ENCODE measurements at regions not wholly inside any gene's neighbourhood (a gene's known extent, or its start where the extent isn't known, plus 50 kb on each side); places are given as distances from the start of the nearest gene placed in this dataset.

- no peaks in the 10 kb centered on the region for H3K9me3 ChIP-seq
- WGBS, 2 donors, result 66 to 69% methylated on average over 4 of the region's 4 CpGs
- no peaks in the 10 kb centered on the region for H3K27me3 ChIP-seq
- TF ChIP-seq CTCF (IDR thresholded peaks at IDR 0.05), result no peak
- intact Hi-C loops (cut with DNase I), result no loop called here
- H3K4me3 ChIP-seq, result no peak overlapping the region
- DNase-seq, result no peak
- H3K27ac ChIP-seq, result peak overlapping the region in 1 of 4 donors; percentile 32
- no peaks in the 10 kb centered on the region for H3K36me3 ChIP-seq (replicated peaks in 1 of 2; ENCODE audit: insufficient read depth in 1 of 2, low read depth in 2 of 2)
- ATAC-seq, result no peak
- H3K4me1 ChIP-seq, result no peaks in the 10 kb centered on the region
These were observed 322.6 kb downstream of the HDGFL1 start for GRCh38 chr6:22891934-22892333.

- intact Hi-C loops (cut with DNase I), result no loop called here
- H3K27ac ChIP-seq, result peak overlapping the region in 1 of 4 donors; percentile 32
- H3K36me3 ChIP-seq (replicated peaks in 1 of 2; ENCODE audit: insufficient read depth in 1 of 2, low read depth in 2 of 2), result no peaks in the 10 kb centered on the region
- no peaks in the 10 kb centered on the region for H3K9me3 ChIP-seq
- H3K4me3 ChIP-seq, result no peak overlapping the region
- H3K4me1 ChIP-seq, result no peaks in the 10 kb centered on the region
- TF ChIP-seq CTCF (IDR thresholded peaks at IDR 0.05) (no peak), POLR2A (IDR thresholded peaks at IDR 0.05) (no peak)
- 19 to 46% methylated on average over 2 of the region's 2 CpGs for WGBS, 2 donors
- H3K27me3 ChIP-seq, result no peaks in the 10 kb centered on the region
- DNase-seq (peak in 1 of 4 donors; percentile 7), ATAC-seq (peak; percentile 66)
These were observed 323.1 kb downstream of the HDGFL1 start for GRCh38 chr6:22892452-22892851.

GRCh38 chr6:22896696-22897095, 327.3 kb downstream of the HDGFL1 start:
- WGBS, 2 donors, result 48 to 59% methylated on average over 3 of the region's 3 CpGs

GRCh38 chr6:22899426-22899825, 330.1 kb downstream of the HDGFL1 start:
- DNase-seq (no peak), ATAC-seq (no peak)
- WGBS, 2 donors, result 84 to 90% methylated on average over 1 of the region's 1 CpG
- Histone ChIP-seq H3K9me3 (no peaks in the 10 kb centered on the region), H3K27ac (no peak overlapping the region), H3K36me3 (replicated peaks in 1 of 2; ENCODE audit: insufficient read depth in 1 of 2, low read depth in 2 of 2) (no peaks in the 10 kb centered on the region), H3K27me3 (no peaks in the 10 kb centered on the region), H3K4me1 (no peaks in the 10 kb centered on the region), H3K4me3 (no peak overlapping the region)
- intact Hi-C loops (cut with DNase I), result no loop called here
- TF ChIP-seq CTCF (IDR thresholded peaks at IDR 0.05) (no peak), POLR2A (IDR thresholded peaks at IDR 0.05) (no peak)

More at GRCh38 chr6:22896696-22897095, 327.3 kb downstream of the HDGFL1 start:
- Histone ChIP-seq H3K27ac (no peak overlapping the region), H3K36me3 (replicated peaks in 1 of 2; ENCODE audit: insufficient read depth in 1 of 2, low read depth in 2 of 2) (no peaks in the 10 kb centered on the region), H3K4me3 (no peak overlapping the region), H3K4me1 (no peaks in the 10 kb centered on the region), H3K9me3 (no peaks in the 10 kb centered on the region), H3K27me3 (no peaks in the 10 kb centered on the region)
- TF ChIP-seq CTCF (IDR thresholded peaks at IDR 0.05) (no peak), POLR2A (IDR thresholded peaks at IDR 0.05) (no peak)
- DNase-seq (no peak), ATAC-seq (no peak)
- intact Hi-C loops (cut with DNase I), result no loop called here

GRCh38 chr6:22903826-22904225, 334.5 kb downstream of the HDGFL1 start:
- Histone ChIP-seq H3K4me3 (no peak overlapping the region), H3K9me3 (no peaks in the 10 kb centered on the region), H3K27ac (peak overlapping the region in 1 of 4 donors; percentile 57), H3K4me1 (no peaks in the 10 kb centered on the region), H3K27me3 (no peaks in the 10 kb centered on the region), H3K36me3 (replicated peaks in 1 of 2; ENCODE audit: insufficient read depth in 1 of 2, low read depth in 2 of 2) (no peaks in the 10 kb centered on the region)
- TF ChIP-seq POLR2A (IDR thresholded peaks at IDR 0.05) (no peak), CTCF (IDR thresholded peaks at IDR 0.05) (no peak)
- WGBS, 2 donors, result 62 to 69% methylated on average over 3 of the region's 3 CpGs
- ATAC-seq, result no peak
- DNase-seq, result no peak
- intact Hi-C loops (cut with DNase I), result no loop called here
